ENCODE measurements at regions not wholly inside any gene's neighbourhood (a gene's known extent, or its start where the extent isn't known, plus 50 kb on each side); places are given as distances from the start of the nearest gene placed in this dataset.

GRCh38 chr3:102084006-102084405, 234.7 kb downstream of the NFKBIZ start:
- no peak for DNase-seq (ENCODE audit: low spot score)

- no peak for DNase-seq (ENCODE audit: low spot score)
These were observed 235.4 kb downstream of the NFKBIZ start for GRCh38 chr3:102084704-102085103.

- no peak for DNase-seq (ENCODE audit: low spot score)
These were observed 236.3 kb downstream of the NFKBIZ start for GRCh38 chr3:102085431-102086176.

GRCh38 chr3:102087236-102087635, 237.9 kb downstream of the NFKBIZ start:
- DNase-seq (ENCODE audit: low spot score): no peak

GRCh38 chr3:102089239-102089638, 239.9 kb downstream of the NFKBIZ start:
- DNase-seq (ENCODE audit: low spot score): no peak

- no peak for DNase-seq (ENCODE audit: low spot score)
These were observed 240.8 kb downstream of the NFKBIZ start for GRCh38 chr3:102089904-102090720.

GRCh38 chr3:102090721-102091045, 241.4 kb downstream of the NFKBIZ start:
- no peak for DNase-seq (ENCODE audit: low spot score)

GRCh38 chr3:102091358-102091757, 242.0 kb downstream of the NFKBIZ start:
- no peak for DNase-seq (ENCODE audit: low spot score)

GRCh38 chr3:102092617-102093466, 243.5 kb downstream of the NFKBIZ start:
- DNase-seq (ENCODE audit: low spot score): no peak

GRCh38 chr3:102094506-102094905, 245.2 kb downstream of the NFKBIZ start:
- DNase-seq (ENCODE audit: low spot score): no peak

- no peak for DNase-seq (ENCODE audit: low spot score)
These were observed 246.1 kb downstream of the NFKBIZ start for GRCh38 chr3:102095383-102095782.

GRCh38 chr3:102096066-102096465, 246.8 kb downstream of the NFKBIZ start:
- DNase-seq (ENCODE audit: low spot score): no peak

- no peak for DNase-seq (ENCODE audit: low spot score)
These were observed 249.0 kb downstream of the NFKBIZ start for GRCh38 chr3:102098130-102098885.

- DNase-seq (ENCODE audit: low spot score): no peak
These were observed 250.6 kb downstream of the NFKBIZ start for GRCh38 chr3:102099913-102100312.

- no peak for DNase-seq (ENCODE audit: low spot score)
These were observed 253.1 kb downstream of the NFKBIZ start for GRCh38 chr3:102102394-102102793.

GRCh38 chr3:102104033-102104432, 254.7 kb downstream of the NFKBIZ start:
- no peak for DNase-seq (ENCODE audit: low spot score)

GRCh38 chr3:102105193-102105592, 255.9 kb downstream of the NFKBIZ start:
- no peak for DNase-seq (ENCODE audit: low spot score)

GRCh38 chr3:102106416-102107097, 257.2 kb downstream of the NFKBIZ start:
- no peak for DNase-seq (ENCODE audit: low spot score)

GRCh38 chr3:102112704-102113230, 263.5 kb downstream of the NFKBIZ start:
- DNase-seq (ENCODE audit: low spot score): no peak

GRCh38 chr3:102113421-102114041, 264.2 kb downstream of the NFKBIZ start:
- no peak for DNase-seq (ENCODE audit: low spot score)
